ENCODE measurements at regions not wholly inside any gene's neighbourhood (a gene's known extent, or its start where the extent isn't known, plus 50 kb on each side); places are given as distances from the start of the nearest gene placed in this dataset.

- TF ChIP-seq GATA1 (IDR thresholded peaks at IDR 0.05; ENCODE audit: low read depth, low read length) (no peak), POLR2A (IDR thresholded peaks at IDR 0.05; ENCODE audit: low read length) (no peak)
- DNase-seq = no peak
These were observed 114.9 kb downstream of the C9orf50 start for GRCh38 chr9:129506041-129506440.

DNA sequence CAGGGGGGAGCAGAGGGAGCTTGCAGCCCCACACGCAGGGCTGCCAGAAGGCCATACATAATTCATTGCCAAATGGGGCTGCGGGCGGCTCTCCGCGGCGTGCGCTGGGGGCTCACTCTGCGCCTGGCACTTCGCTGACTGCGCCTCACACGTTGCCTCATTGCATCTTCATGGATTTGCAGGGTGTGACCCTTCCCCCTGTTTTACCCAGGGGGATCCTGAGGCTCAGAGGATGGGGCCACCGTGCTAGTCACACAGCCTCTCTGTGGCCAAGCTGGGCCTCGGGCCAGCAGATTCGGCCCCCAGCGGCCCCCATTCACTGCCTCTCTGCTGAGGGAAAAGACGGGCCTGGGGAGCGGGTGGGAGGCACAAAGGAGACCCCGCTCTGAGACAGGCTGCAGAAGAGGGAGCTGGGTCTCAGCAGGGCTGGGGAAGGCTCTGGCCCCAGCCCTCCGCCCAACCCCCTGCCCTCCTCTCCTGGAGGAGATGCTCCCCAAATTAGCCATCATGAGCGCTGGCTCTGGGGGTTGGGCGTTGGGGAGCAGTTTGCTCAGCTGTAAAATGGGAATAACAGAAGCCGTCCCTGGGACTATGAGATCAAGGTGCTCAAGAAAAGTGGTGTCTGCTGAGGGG lies 115.5 kb downstream of the C9orf50 start:
- TF ChIP-seq GATA1 (IDR thresholded peaks at IDR 0.05; ENCODE audit: low read depth, low read length) (no peak), POLR2A (IDR thresholded peaks at IDR 0.05; ENCODE audit: low read length) (peak; percentile 26)
- DNase-seq = no peak

DNA sequence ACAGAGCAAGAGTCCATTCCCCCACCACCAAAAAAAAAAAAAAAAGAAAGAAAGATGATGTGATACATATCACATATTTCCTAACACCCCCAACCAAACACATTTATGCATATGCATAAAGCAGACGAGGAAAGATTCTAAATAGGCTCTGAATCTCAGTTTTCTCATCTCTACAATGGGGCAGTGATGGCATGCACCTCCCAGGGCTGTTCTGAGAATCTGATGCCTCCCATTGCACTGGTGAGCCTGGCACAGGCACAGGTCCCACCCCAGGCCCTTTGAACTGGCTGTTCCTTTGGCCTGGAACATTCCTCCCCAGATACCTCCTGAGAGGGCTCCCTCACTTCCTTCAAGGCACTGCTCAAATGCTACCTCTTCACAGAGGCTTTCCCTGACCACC lies 116.5 kb downstream of the C9orf50 start:
- no peak for DNase-seq
- no peak for TF ChIP-seq GATA1 (IDR thresholded peaks at IDR 0.05; ENCODE audit: low read depth, low read length)
- TF ChIP-seq POLR2A (IDR thresholded peaks at IDR 0.05; ENCODE audit: low read length) = no peak

DNA sequence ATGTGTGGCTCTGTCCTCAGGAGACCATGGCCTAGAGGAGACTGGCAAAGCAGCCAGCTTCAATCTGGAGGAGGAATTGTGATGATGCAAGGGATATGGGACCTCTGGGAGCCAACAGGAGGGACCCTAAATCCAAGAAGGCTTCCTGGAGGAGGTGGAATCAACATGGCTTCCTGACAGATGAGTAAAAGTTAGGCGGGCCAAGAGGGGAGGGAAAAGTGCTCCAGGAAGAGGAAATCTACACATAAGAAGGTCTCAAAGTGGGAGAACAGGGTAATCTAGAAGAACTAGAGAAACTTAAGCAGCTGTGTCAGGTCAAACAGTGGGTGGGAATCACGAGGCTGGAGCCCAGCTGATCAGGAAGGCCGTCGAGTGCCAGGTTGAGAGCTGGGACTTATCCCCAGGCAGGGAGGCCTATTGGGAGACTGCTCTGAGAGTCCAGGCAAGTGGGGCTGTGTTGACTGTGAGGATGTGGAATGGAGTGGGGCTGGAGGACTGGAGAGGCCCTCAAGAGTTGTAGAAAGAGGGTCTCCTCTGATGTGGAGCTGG lies 119.1 kb downstream of the C9orf50 start:
- no peak for DNase-seq
- TF ChIP-seq POLR2A (IDR thresholded peaks at IDR 0.05; ENCODE audit: low read length) (peak; percentile 29), GATA1 (IDR thresholded peaks at IDR 0.05; ENCODE audit: low read depth, low read length) (no peak)

- no peak for TF ChIP-seq GATA1 (IDR thresholded peaks at IDR 0.05; ENCODE audit: low read depth, low read length)
- no peak for TF ChIP-seq POLR2A (IDR thresholded peaks at IDR 0.05; ENCODE audit: low read length)
- no peak for DNase-seq
These were observed 119.8 kb downstream of the C9orf50 start for GRCh38 chr9:129500863-129501770.

GRCh38 chr9:129500161-129500862 lies 120.6 kb downstream of the C9orf50 start:
- TF ChIP-seq GATA1 (IDR thresholded peaks at IDR 0.05; ENCODE audit: low read depth, low read length) (no peak), POLR2A (IDR thresholded peaks at IDR 0.05; ENCODE audit: low read length) (no peak)
- DNase-seq = no peak

- no peak for DNase-seq
These were observed 122.2 kb downstream of the C9orf50 start for GRCh38 chr9:129498451-129499384.

DNA sequence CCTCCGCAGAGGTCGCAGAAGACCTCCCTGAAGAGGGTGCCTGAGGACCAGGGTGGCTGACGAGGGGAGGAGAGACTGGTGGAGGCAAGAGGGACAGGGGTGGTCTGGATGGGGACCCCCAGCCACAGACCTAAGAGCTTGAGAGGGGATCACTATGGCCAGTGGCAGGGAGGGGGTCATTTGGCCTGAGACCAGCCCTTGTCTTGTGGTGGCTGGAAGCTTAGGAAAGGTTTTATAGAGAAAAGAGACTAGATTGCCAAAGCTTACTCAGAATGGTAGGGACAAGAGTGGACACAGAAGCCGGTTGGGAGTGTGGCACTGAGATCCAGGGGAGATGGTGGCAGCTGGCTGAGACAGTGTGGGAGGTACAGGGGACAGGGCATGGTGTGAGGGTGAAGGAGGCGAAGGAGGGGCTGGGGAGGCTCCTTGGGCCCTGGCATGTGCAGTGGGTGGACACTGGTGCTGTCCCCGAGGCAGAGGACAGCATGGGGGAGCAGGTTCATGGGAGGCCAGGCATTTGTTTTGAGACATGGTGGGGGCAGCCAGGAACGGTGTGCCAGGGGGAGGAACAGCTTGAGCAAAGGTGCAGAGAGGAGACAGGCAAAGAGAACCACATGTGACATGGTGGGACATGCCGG lies 123.0 kb downstream of the C9orf50 start:
- no peak for DNase-seq
- no peak for TF ChIP-seq POLR2A (IDR thresholded peaks at IDR 0.05; ENCODE audit: low read length)
- no peak for TF ChIP-seq GATA1 (IDR thresholded peaks at IDR 0.05; ENCODE audit: low read depth, low read length)

More at GRCh38 chr9:129498451-129499384, 122.2 kb downstream of the C9orf50 start:
- TF ChIP-seq GATA1 (IDR thresholded peaks at IDR 0.05; ENCODE audit: low read depth, low read length) = no peak
- no peak for TF ChIP-seq POLR2A (IDR thresholded peaks at IDR 0.05; ENCODE audit: low read length)

DNA sequence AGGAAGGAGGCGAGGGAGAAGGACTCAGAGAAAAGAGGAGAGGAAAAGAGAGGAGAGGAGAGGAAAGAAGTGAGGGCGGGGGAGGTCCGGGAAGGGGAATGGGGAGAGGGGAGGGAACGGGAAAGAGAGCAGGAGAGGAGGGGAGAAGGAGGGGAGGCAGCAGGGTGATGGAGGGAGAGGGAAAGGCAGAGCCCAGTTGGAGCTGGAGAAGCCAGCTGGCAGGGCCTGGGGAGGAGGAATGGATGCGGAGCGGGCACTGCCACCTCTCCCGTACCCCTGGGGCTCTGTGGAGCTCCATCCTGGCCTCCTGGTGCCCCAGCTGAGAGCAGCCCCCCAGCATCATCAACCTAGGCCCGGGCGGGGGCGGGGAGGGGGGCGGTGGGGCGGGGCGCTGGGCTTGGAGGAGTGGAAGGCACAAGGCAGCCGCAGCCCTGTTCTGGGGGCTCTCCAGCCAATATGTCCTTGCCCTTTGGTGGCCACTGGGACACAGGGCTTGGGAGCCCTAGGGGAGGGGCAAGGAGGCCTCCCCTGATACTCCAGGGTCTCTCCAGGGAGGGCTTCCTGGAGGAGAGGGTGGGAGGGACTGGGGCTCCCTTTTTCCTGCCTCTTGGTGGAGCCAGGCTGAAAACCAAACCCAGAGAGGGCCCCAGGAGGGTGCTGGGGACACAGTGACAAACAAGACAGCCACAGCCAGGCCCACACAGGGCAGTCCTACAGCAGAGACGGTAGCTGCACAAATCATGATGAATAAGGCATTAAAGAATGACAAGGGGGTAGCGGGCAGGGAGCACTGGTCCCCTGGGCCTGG lies 123.7 kb downstream of the C9orf50 start:
- no peak for DNase-seq
- TF ChIP-seq POLR2A (IDR thresholded peaks at IDR 0.05; ENCODE audit: low read length) (no peak), GATA1 (IDR thresholded peaks at IDR 0.05; ENCODE audit: low read depth, low read length) (no peak)

GRCh38 chr9:129496473-129497004 lies 124.4 kb downstream of the C9orf50 start:
- DNase-seq = peak; percentile 74 to 88
- TF ChIP-seq GATA1 (IDR thresholded peaks at IDR 0.05; ENCODE audit: low read depth, low read length) (no peak), POLR2A (IDR thresholded peaks at IDR 0.05; ENCODE audit: low read length) (no peak)

GRCh38 chr9:129495620-129496472 lies 125.1 kb downstream of the C9orf50 start:
- no peak for TF ChIP-seq GATA1 (IDR thresholded peaks at IDR 0.05; ENCODE audit: low read depth, low read length)
- TF ChIP-seq POLR2A (IDR thresholded peaks at IDR 0.05; ENCODE audit: low read length) = peak; percentile 30

More at GRCh38 chr9:129495620-129496472, 125.1 kb downstream of the C9orf50 start:
- DNase-seq = peak; percentile 80 to 89

Data from erythroblast (primary cell).